HL-60 (cell line): ENCODE measurements at regions not wholly inside any gene's neighbourhood (a gene's known extent, or its start where the extent isn't known, plus 50 kb on each side); places are given as distances from the start of the nearest gene placed in this dataset.

Source experiments
- CTCF ChIP-seq: IDR thresholded peaks from one replicate; pipeline ENCODE4 v1.5.1; 2011; ENCODE audit warnings: low read length, control low read depth, inconsistent platforms; ENCODE audit not compliant: insufficient read depth
- GABPA ChIP-seq: IDR thresholded peaks from 2 replicates; pipeline ENCODE4 v1.6.1; 2012; ENCODE audit warnings: low read depth
- POLR2AphosphoS5 ChIP-seq: IDR thresholded peaks from 2 replicates; pipeline ENCODE4 v1.6.1; 2012; ENCODE audit warnings: low read depth
- REST ChIP-seq: IDR thresholded peaks from 2 replicates; pipeline ENCODE4 v1.6.1; 2012; ENCODE audit warnings: low read depth; ENCODE audit not compliant: insufficient replicate concordance
- SPI1 ChIP-seq: IDR thresholded peaks from 2 replicates; pipeline ENCODE4 v1.6.1; 2012; ENCODE audit warnings: low read depth, mild to moderate bottlenecking, borderline replicate concordance

- TF ChIP-seq CTCF = no peak
- no peak for TF ChIP-seq POLR2AphosphoS5
- no peak for TF ChIP-seq GABPA
- TF ChIP-seq REST = no peak
- TF ChIP-seq SPI1 = no peak
Observed at GRCh38 chr16:6803176-6803575, 529.5 kb upstream of the RBFOX1 start.
